ENCODE measurements at regions not wholly inside any gene's neighbourhood (a gene's known extent, or its start where the extent isn't known, plus 50 kb on each side); places are given as distances from the start of the nearest gene placed in this dataset.

GRCh38 chr15:69623392-69624154 is 171.0 kb downstream of the RPLP1 start:
- Histone ChIP-seq H3K9me2 (replicated peaks; ENCODE audit: low read depth, low read length) (no peaks in the 10 kb centered on the region), H3K4me2 (ENCODE audit: low read depth, low read length, poor library complexity, severe bottlenecking) (no peak overlapping the region), H3K27me3 (ENCODE audit: insufficient read depth, low read length, poor library complexity, severe bottlenecking) (no peaks in the 10 kb centered on the region), H3K36me3 (ENCODE audit: insufficient read depth, low read length) (no peaks in the 10 kb centered on the region), H4K20me1 (ENCODE audit: insufficient read depth, low read length, poor library complexity, severe bottlenecking) (no peaks in the 10 kb centered on the region), H3K4me3 (ENCODE audit: low read length, poor library complexity, severe bottlenecking) (no peak overlapping the region), H3K9me3 (ENCODE audit: insufficient read depth, low read depth, low read length) (no peaks in the 10 kb centered on the region), H3K9ac (ENCODE audit: low read depth, low read length, poor library complexity, severe bottlenecking) (no peak overlapping the region), H3K4me1 (ENCODE audit: insufficient read depth, low read length, poor library complexity, severe bottlenecking) (peaks cover 7% of the 10 kb centered on the region), H2AFZ (ENCODE audit: low read length) (no peak overlapping the region), H3K79me2 (ENCODE audit: insufficient read depth, low read length) (no peaks in the 10 kb centered on the region), H3F3A (ENCODE audit: low read depth) (no peaks in the 10 kb centered on the region)
- TF ChIP-seq, protein P1, sequence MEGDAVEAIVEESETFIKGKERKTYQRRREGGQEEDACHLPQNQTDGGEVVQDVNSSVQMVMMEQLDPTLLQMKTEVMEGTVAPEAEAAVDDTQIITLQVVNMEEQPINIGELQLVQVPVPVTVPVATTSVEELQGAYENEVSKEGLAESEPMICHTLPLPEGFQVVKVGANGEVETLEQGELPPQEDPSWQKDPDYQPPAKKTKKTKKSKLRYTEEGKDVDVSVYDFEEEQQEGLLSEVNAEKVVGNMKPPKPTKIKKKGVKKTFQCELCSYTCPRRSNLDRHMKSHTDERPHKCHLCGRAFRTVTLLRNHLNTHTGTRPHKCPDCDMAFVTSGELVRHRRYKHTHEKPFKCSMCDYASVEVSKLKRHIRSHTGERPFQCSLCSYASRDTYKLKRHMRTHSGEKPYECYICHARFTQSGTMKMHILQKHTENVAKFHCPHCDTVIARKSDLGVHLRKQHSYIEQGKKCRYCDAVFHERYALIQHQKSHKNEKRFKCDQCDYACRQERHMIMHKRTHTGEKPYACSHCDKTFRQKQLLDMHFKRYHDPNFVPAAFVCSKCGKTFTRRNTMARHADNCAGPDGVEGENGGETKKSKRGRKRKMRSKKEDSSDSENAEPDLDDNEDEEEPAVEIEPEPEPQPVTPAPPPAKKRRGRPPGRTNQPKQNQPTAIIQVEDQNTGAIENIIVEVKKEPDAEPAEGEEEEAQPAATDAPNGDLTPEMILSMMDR (conservative IDR thresholded peaks at IDR 0.05; ENCODE audit: low read length), result no peak
- no peak for TF ChIP-seq EZH2phosphoT487 (IDR thresholded peaks at IDR 0.05; ENCODE audit: borderline replicate concordance)

DNA sequence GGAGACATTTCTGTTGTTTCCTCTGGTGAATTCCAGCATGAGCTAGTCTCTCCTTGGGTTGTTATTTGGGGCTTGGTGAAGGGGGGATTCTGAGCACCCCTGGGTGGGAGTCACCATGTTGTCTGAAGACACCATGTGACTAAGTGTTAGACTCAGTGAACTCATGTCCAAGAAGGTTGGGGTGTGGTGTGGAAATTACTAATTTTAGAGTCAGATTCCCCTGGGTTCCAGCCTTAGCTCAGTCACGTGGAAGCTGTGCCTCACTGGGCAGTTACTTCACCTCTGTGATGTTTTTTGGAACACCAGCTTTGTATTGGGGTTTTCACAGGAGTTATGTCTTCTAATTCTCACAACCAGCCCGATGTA is 171.5 kb downstream of the RPLP1 start:
- Histone ChIP-seq H3K9ac (ENCODE audit: low read depth, low read length, poor library complexity, severe bottlenecking) (no peak overlapping the region), H3F3A (ENCODE audit: low read depth) (no peaks in the 10 kb centered on the region), H3K36me3 (ENCODE audit: insufficient read depth, low read length) (no peaks in the 10 kb centered on the region), H3K4me3 (ENCODE audit: low read length, poor library complexity, severe bottlenecking) (no peak overlapping the region), H4K20me1 (ENCODE audit: insufficient read depth, low read length, poor library complexity, severe bottlenecking) (no peaks in the 10 kb centered on the region), H2AFZ (ENCODE audit: low read length) (no peak overlapping the region), H3K79me2 (ENCODE audit: insufficient read depth, low read length) (no peaks in the 10 kb centered on the region), H3K27me3 (ENCODE audit: insufficient read depth, low read length, poor library complexity, severe bottlenecking) (no peaks in the 10 kb centered on the region), H3K9me2 (replicated peaks; ENCODE audit: low read depth, low read length) (no peaks in the 10 kb centered on the region), H3K4me1 (ENCODE audit: insufficient read depth, low read length, poor library complexity, severe bottlenecking) (peaks cover 7% of the 10 kb centered on the region), H3K4me2 (ENCODE audit: low read depth, low read length, poor library complexity, severe bottlenecking) (no peak overlapping the region), H3K9me3 (ENCODE audit: insufficient read depth, low read depth, low read length) (no peaks in the 10 kb centered on the region)
- TF ChIP-seq, protein P1 (conservative IDR thresholded peaks at IDR 0.05; ENCODE audit: low read length), result no peak
- no peak for TF ChIP-seq EZH2phosphoT487 (IDR thresholded peaks at IDR 0.05; ENCODE audit: borderline replicate concordance)

GRCh38 chr15:69624816-69625215 is 172.2 kb downstream of the RPLP1 start:
- no peaks in the 10 kb centered on the region for H3K79me2 ChIP-seq (ENCODE audit: insufficient read depth, low read length)
- no peaks in the 10 kb centered on the region for H3K27me3 ChIP-seq (ENCODE audit: insufficient read depth, low read length, poor library complexity, severe bottlenecking)
- no peak overlapping the region for H3K9ac ChIP-seq (ENCODE audit: low read depth, low read length, poor library complexity, severe bottlenecking)

More at GRCh38 chr15:69624816-69625215, 172.2 kb downstream of the RPLP1 start:
- TF ChIP-seq, protein P1 (conservative IDR thresholded peaks at IDR 0.05; ENCODE audit: low read length), result no peak
- TF ChIP-seq EZH2phosphoT487 (IDR thresholded peaks at IDR 0.05; ENCODE audit: borderline replicate concordance), result no peak
- H3K4me3 ChIP-seq (ENCODE audit: low read length, poor library complexity, severe bottlenecking), result no peak overlapping the region
- no peak overlapping the region for H2AFZ ChIP-seq (ENCODE audit: low read length)
- H3K4me2 ChIP-seq (ENCODE audit: low read depth, low read length, poor library complexity, severe bottlenecking), result no peak overlapping the region
- no peaks in the 10 kb centered on the region for H4K20me1 ChIP-seq (ENCODE audit: insufficient read depth, low read length, poor library complexity, severe bottlenecking)
- peaks cover 7% of the 10 kb centered on the region for H3K4me1 ChIP-seq (ENCODE audit: insufficient read depth, low read length, poor library complexity, severe bottlenecking)
- no peaks in the 10 kb centered on the region for H3K9me3 ChIP-seq (ENCODE audit: insufficient read depth, low read depth, low read length)
- no peaks in the 10 kb centered on the region for H3K36me3 ChIP-seq (ENCODE audit: insufficient read depth, low read length)
- H3K9me2 ChIP-seq (replicated peaks; ENCODE audit: low read depth, low read length), result no peaks in the 10 kb centered on the region
- no peaks in the 10 kb centered on the region for H3F3A ChIP-seq (ENCODE audit: low read depth)

Measured in Loucy (cell line).